Muscle layer of duodenum (tissue), 2 donors: ENCODE measurements at regions not wholly inside any gene's neighbourhood (a gene's known extent, or its start where the extent isn't known, plus 50 kb on each side); places are given as distances from the start of the nearest gene placed in this dataset.

Source experiments
- H3K27ac ChIP-seq: one replicate; pipeline ENCODE4 v1.7.0; 2013; ENCODE audit warnings: mild to moderate bottlenecking, low read length
- H3K27me3 ChIP-seq: one replicate; pipeline ENCODE4 v1.7.0; 2013; ENCODE audit warnings: low read depth, mild to moderate bottlenecking, control low read depth, low read length
- H3K36me3 ChIP-seq, 2 donors: one replicate each; pipeline ENCODE4 v1.7.0; 2013; ENCODE audit warnings: low read length in 2 of 2, control low read depth in 1 of 2, mild to moderate bottlenecking in 1 of 2; ENCODE audit not compliant: insufficient read depth in 2 of 2, control insufficient read depth in 1 of 2
- H3K4me1 ChIP-seq, 2 donors: one replicate each; pipeline ENCODE4 v1.7.0; 2013; ENCODE audit warnings: low read length in 2 of 2, mild to moderate bottlenecking in 2 of 2, control low read depth in 1 of 2, moderate library complexity in 1 of 2; ENCODE audit not compliant: insufficient read depth in 2 of 2, control insufficient read depth in 1 of 2
- H3K4me3 ChIP-seq, 2 donors: one replicate each; pipeline ENCODE4 v1.7.0; 2013; ENCODE audit warnings: low read length in 2 of 2, low read depth in 1 of 2, mild to moderate bottlenecking in 1 of 2
- H3K9me3 ChIP-seq, 2 donors: one replicate each; pipeline ENCODE4 v1.7.0; 2013; ENCODE audit warnings: low read length in 2 of 2, control low read depth in 1 of 2, mild to moderate bottlenecking in 1 of 2; ENCODE audit not compliant: control insufficient read depth in 1 of 2
- donor health status: healthy.

DNA sequence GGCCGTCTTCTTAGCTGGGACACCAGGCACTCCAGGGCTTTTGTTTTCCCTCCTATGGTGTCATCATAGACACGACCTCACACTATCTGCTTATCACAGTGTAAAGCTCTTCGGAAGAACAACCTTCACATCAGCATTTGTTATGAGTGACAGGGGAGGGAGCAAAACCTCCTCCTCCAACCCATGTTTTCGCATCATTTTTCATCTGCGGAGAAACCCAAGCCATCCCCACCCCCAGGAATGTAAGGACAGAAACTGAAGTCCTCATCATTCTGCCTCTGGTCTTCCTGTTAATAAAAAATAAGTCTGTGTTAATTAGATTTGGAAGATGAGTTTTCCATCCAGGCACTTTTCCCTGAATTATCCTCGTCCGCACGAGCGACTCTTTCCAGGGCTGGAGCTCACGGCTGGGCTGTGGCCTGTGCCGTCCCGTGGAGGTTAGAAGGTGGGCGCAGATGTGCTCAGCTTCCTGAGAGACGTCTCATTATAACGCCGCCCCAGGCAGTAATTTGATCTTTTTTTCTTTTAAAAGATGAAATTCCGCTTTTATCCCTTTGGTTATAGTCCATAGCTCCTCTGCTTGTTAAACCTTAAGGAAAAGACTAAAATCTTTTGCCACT, 101.6 kb upstream of the TMEM18 start:
- H3K9me3 ChIP-seq = no peaks in the 10 kb centered on the region
- H3K27me3 ChIP-seq = no peaks in the 10 kb centered on the region
- H3K4me1 ChIP-seq = no peaks in the 10 kb centered on the region
- no peak overlapping the region for H3K4me3 ChIP-seq
- H3K27ac ChIP-seq = no peak overlapping the region
- H3K36me3 ChIP-seq = no peaks in the 10 kb centered on the region

GRCh38 chr2:777546-777945, 100.3 kb upstream of the TMEM18 start:
- Histone ChIP-seq H3K27ac (no peak overlapping the region), H3K27me3 (no peaks in the 10 kb centered on the region), H3K36me3 (no peaks in the 10 kb centered on the region), H3K4me3 (no peak overlapping the region), H3K4me1 (no peaks in the 10 kb centered on the region), H3K9me3 (no peaks in the 10 kb centered on the region)

GRCh38 chr2:777051-777450, 99.8 kb upstream of the TMEM18 start:
- H3K36me3 ChIP-seq = no peaks in the 10 kb centered on the region
- no peaks in the 10 kb centered on the region for H3K9me3 ChIP-seq
- H3K27ac ChIP-seq = no peak overlapping the region
- no peak overlapping the region for H3K4me3 ChIP-seq
- no peaks in the 10 kb centered on the region for H3K4me1 ChIP-seq
- H3K27me3 ChIP-seq = no peaks in the 10 kb centered on the region

- Histone ChIP-seq H3K27ac (no peak overlapping the region), H3K4me3 (no peak overlapping the region), H3K9me3 (no peaks in the 10 kb centered on the region), H3K27me3 (no peaks in the 10 kb centered on the region), H3K36me3 (no peaks in the 10 kb centered on the region), H3K4me1 (no peaks in the 10 kb centered on the region)
Observed at GRCh38 chr2:776487-776886, 99.3 kb upstream of the TMEM18 start.

DNA sequence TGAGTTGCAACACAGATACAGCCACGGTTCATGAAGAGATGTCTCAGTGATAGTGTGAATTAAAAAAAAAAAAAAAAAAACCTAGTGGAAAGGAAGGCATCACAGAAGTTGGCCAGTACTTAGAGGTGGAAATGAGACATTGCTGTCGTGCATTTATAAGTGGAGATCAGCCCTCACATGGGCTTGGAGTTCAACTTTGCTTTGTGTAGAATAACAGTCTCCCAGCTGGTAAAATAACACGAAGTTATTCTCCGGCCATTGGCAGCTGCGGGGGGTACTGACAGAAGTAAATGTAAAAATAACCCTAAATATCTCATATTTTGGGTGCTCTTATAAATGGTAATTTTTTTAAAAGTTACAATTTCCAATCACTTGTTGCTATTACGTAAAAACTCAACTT, 98.8 kb upstream of the TMEM18 start:
- Histone ChIP-seq H3K4me1 (no peaks in the 10 kb centered on the region), H3K4me3 (no peak overlapping the region), H3K27me3 (no peaks in the 10 kb centered on the region), H3K9me3 (no peaks in the 10 kb centered on the region), H3K27ac (no peak overlapping the region), H3K36me3 (no peaks in the 10 kb centered on the region)

DNA sequence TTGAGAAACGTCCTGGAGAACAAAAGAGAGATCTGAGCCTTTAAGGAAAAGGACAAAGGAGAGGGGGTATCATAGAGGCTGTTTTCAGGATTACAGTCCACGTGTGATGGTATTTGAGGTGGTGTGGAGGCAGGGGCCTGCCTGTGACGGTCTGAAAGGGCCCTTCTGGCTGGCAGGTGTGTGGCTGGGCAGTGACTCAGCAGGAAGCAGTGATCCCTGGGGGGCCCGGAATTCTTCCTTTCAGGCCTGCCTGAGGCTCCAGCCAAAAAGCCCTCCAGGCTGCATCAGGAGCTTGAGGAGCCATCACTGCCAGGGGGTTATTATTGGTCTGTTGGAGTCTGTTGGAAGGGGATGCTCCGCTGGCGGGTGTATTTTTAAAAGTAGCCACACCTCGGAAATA, 97.2 kb upstream of the TMEM18 start:
- H3K9me3 ChIP-seq = no peaks in the 10 kb centered on the region
- no peaks in the 10 kb centered on the region for H3K36me3 ChIP-seq
- no peaks in the 10 kb centered on the region for H3K4me1 ChIP-seq
- H3K27ac ChIP-seq = no peak overlapping the region
- no peaks in the 10 kb centered on the region for H3K27me3 ChIP-seq
- no peak overlapping the region for H3K4me3 ChIP-seq

GRCh38 chr2:773256-774160, 96.3 kb upstream of the TMEM18 start:
- Histone ChIP-seq H3K9me3 (no peaks in the 10 kb centered on the region), H3K36me3 (no peaks in the 10 kb centered on the region), H3K27me3 (no peaks in the 10 kb centered on the region), H3K4me3 (no peak overlapping the region), H3K27ac (no peak overlapping the region), H3K4me1 (no peaks in the 10 kb centered on the region)

GRCh38 chr2:771538-771937, 94.3 kb upstream of the TMEM18 start:
- H3K9me3 ChIP-seq = no peaks in the 10 kb centered on the region
- H3K4me3 ChIP-seq = no peak overlapping the region
- no peaks in the 10 kb centered on the region for H3K4me1 ChIP-seq
- H3K36me3 ChIP-seq = no peaks in the 10 kb centered on the region
- no peaks in the 10 kb centered on the region for H3K27me3 ChIP-seq
- H3K27ac ChIP-seq = no peak overlapping the region

DNA sequence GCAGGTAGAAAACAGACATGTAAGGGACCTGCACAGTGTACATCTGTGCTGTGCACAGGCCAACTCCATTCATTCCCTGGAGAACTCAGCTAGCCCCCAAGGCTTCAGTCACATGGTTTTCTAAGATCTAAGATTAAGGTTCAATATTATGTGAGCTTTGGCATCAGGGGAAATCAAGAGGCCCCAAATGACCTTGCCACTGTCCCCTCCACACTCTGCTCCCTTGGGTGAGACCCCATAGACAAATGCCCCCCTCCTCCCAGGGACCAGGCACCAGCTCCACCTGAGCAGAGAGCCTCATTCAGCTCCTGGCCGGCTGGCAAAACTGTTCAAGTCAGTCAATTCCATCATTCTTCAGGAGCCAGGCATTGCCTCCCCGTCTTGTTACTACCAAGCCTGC, 93.6 kb upstream of the TMEM18 start:
- H3K27ac ChIP-seq = no peak overlapping the region

DNA sequence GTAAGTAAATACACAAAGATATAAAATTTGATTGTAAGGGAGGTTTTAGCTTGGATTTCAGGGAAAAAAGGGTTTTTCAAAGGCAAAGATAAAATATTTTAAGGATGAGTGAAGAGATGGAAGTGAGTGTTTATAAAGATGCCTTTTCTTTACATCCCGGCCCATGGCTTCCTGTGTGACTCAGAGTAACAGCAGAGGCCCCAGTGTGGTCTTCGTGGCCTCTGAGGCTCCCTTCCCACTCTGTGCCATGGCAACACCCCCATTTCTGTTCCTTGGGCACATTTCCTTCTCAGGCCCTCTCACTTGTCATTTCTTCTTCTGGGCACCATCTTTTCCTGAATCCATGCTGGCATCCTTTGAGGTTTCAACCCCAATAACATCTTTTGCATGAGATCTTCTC, 92.6 kb upstream of the TMEM18 start:
- Histone ChIP-seq H3K27me3 (no peaks in the 10 kb centered on the region), H3K27ac (no peak overlapping the region), H3K4me1 (no peaks in the 10 kb centered on the region), H3K4me3 (no peak overlapping the region), H3K9me3 (no peaks in the 10 kb centered on the region), H3K36me3 (no peaks in the 10 kb centered on the region)

More for the DNA sequence above, 93.6 kb upstream of the TMEM18 start:
- H3K9me3 ChIP-seq = no peaks in the 10 kb centered on the region
- H3K4me1 ChIP-seq = no peaks in the 10 kb centered on the region
- no peak overlapping the region for H3K4me3 ChIP-seq
- H3K36me3 ChIP-seq = no peaks in the 10 kb centered on the region
- H3K27me3 ChIP-seq = no peaks in the 10 kb centered on the region

- H3K4me3 ChIP-seq = no peak overlapping the region
- no peaks in the 10 kb centered on the region for H3K4me1 ChIP-seq
- no peaks in the 10 kb centered on the region for H3K9me3 ChIP-seq
- no peaks in the 10 kb centered on the region for H3K36me3 ChIP-seq
- no peaks in the 10 kb centered on the region for H3K27me3 ChIP-seq
- no peak overlapping the region for H3K27ac ChIP-seq
Observed at GRCh38 chr2:768451-768850, 91.2 kb upstream of the TMEM18 start.
